HL-60 (cell line): ENCODE measurements at regions not wholly inside any gene's neighbourhood (a gene's known extent, or its start where the extent isn't known, plus 50 kb on each side); places are given as distances from the start of the nearest gene placed in this dataset.

Experiments used
- DNase-seq, 2 experiments: peaks; one replicate each; pipeline ENCODE4 v3.0.0-alpha.2; 2010 to 2020; ENCODE audit warnings: low read depth in 1 of 2, low spot score in 1 of 2
- H3K27ac ChIP-seq: fragments of 250-450 bp; sonication (Bioruptor Pico); replicated peaks from 2 replicates; pipeline ENCODE4 v1.5.1; 2020; ENCODE audit warnings: mild to moderate bottlenecking, moderate library complexity
- H3K27me3 ChIP-seq: fragments of 250-450 bp; sonication (Bioruptor Pico); 2 replicates; pipeline ENCODE4 v1.5.1; 2021; ENCODE audit warnings: mild to moderate bottlenecking, moderate library complexity; ENCODE audit not compliant: insufficient read depth, poor library complexity, severe bottlenecking
- H3K4me3 ChIP-seq: replicated peaks from 2 replicates; pipeline ENCODE4 v1.5.1; 2011; ENCODE audit warnings: mild to moderate bottlenecking, control low read depth, low read length; ENCODE audit not compliant: insufficient read depth
- CTCF ChIP-seq: IDR thresholded peaks from one replicate; pipeline ENCODE4 v1.5.1; 2011; ENCODE audit warnings: low read length, control low read depth, inconsistent platforms; ENCODE audit not compliant: insufficient read depth
- GABPA ChIP-seq: IDR thresholded peaks from 2 replicates; pipeline ENCODE4 v1.6.1; 2012; ENCODE audit warnings: low read depth
- POLR2AphosphoS5 ChIP-seq: IDR thresholded peaks from 2 replicates; pipeline ENCODE4 v1.6.1; 2012; ENCODE audit warnings: low read depth
- REST ChIP-seq: IDR thresholded peaks from 2 replicates; pipeline ENCODE4 v1.6.1; 2012; ENCODE audit warnings: low read depth; ENCODE audit not compliant: insufficient replicate concordance
- SPI1 ChIP-seq: IDR thresholded peaks from 2 replicates; pipeline ENCODE4 v1.6.1; 2012; ENCODE audit warnings: low read depth, mild to moderate bottlenecking, borderline replicate concordance

GRCh38 chr6:168950858-168951214, 302.8 kb downstream of the THBS2 start:
- H3K4me3 ChIP-seq = no peak overlapping the region
- H3K27me3 ChIP-seq = peaks cover 10% of the 10 kb centered on the region
- no peak overlapping the region for H3K27ac ChIP-seq
- no peak for DNase-seq
- TF ChIP-seq CTCF (no peak), POLR2AphosphoS5 (no peak), SPI1 (no peak)

GRCh38 chr6:168949981-168950857, 303.4 kb downstream of the THBS2 start:
- peaks cover 10% of the 10 kb centered on the region for H3K27me3 ChIP-seq
- H3K4me3 ChIP-seq = no peak overlapping the region
- no peak for TF ChIP-seq SPI1
- no peak for TF ChIP-seq REST
- no peak for TF ChIP-seq POLR2AphosphoS5
- TF ChIP-seq GABPA = no peak
- TF ChIP-seq CTCF = no peak
- H3K27ac ChIP-seq = no peak overlapping the region
- no peak for DNase-seq

- Histone ChIP-seq H3K27ac (no peak overlapping the region), H3K4me3 (no peak overlapping the region), H3K27me3 (peaks cover 14% of the 10 kb centered on the region)
- no peak for DNase-seq
- TF ChIP-seq GABPA (no peak), POLR2AphosphoS5 (no peak), CTCF (no peak), REST (no peak)
Observed at GRCh38 chr6:168948990-168949531, 304.6 kb downstream of the THBS2 start.
